ENCODE measurements at regions not wholly inside any gene's neighbourhood (a gene's known extent, or its start where the extent isn't known, plus 50 kb on each side); places are given as distances from the start of the nearest gene placed in this dataset.

DNA sequence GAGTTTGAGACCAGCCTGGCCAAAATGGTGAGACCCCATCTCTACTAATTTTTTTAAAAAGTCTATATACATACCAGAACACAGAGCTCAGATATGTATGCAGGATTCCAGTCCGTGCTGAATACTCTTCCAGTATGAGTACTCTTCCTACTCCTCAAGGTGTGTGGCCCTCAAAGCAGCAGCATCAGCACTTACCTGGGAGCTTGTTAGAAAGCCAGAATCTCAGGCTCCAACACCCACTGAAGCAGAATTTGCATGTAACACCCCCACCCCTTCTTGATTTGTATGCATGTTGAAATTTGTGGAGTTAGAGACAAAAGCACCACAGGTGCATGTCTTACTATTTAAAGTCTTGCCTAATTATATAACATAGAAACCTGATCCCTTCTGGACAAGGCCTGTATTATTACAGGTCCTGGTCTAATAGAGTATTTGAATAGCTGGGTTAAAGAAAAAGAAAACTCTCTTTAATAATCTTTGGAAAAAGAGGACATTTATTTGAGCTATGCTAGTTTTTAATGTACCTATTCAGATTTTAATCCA lies 50.3 kb upstream of the NFE2L2 start:
- H3K27ac Mint-ChIP-seq (ENCODE audit: unreplicated experiment): no peak overlapping the region
- intact Hi-C loops (cut with micrococcal nuclease; ENCODE audit: unreplicated experiment): no loop called here
- TF ChIP-seq, protein P1, sequence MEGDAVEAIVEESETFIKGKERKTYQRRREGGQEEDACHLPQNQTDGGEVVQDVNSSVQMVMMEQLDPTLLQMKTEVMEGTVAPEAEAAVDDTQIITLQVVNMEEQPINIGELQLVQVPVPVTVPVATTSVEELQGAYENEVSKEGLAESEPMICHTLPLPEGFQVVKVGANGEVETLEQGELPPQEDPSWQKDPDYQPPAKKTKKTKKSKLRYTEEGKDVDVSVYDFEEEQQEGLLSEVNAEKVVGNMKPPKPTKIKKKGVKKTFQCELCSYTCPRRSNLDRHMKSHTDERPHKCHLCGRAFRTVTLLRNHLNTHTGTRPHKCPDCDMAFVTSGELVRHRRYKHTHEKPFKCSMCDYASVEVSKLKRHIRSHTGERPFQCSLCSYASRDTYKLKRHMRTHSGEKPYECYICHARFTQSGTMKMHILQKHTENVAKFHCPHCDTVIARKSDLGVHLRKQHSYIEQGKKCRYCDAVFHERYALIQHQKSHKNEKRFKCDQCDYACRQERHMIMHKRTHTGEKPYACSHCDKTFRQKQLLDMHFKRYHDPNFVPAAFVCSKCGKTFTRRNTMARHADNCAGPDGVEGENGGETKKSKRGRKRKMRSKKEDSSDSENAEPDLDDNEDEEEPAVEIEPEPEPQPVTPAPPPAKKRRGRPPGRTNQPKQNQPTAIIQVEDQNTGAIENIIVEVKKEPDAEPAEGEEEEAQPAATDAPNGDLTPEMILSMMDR (IDR thresholded peaks at IDR 0.05; ENCODE audit: unreplicated experiment): no peak
- no peaks in the 10 kb centered on the region for H3K36me3 Mint-ChIP-seq (ENCODE audit: insufficient read depth, unreplicated experiment)
- H3K9me3 Mint-ChIP-seq (ENCODE audit: low read depth, unreplicated experiment): no peaks in the 10 kb centered on the region
- no TSS peak for BruUV-seq (replicated peaks)
- CTCF ChIA-PET: interaction anchor here (1.2 kb wide), 1 partner anchor 70 kb away, joined by 3 read pairs; no protein-coding TSS in a partner anchor
- H3K4me1 Mint-ChIP-seq (ENCODE audit: low read depth, unreplicated experiment): no peaks in the 10 kb centered on the region
- no peaks in the 10 kb centered on the region for H3K27me3 Mint-ChIP-seq (ENCODE audit: unreplicated experiment)
- no peak for DNase-seq
- no peak overlapping the region for H3K4me3 Mint-ChIP-seq (ENCODE audit: low read depth, unreplicated experiment)

- DNase-seq: no peak
- Mint-ChIP-seq H3K27me3 (ENCODE audit: unreplicated experiment) (no peaks in the 10 kb centered on the region), H3K4me1 (ENCODE audit: low read depth, unreplicated experiment) (no peaks in the 10 kb centered on the region), H3K36me3 (ENCODE audit: insufficient read depth, unreplicated experiment) (no peaks in the 10 kb centered on the region), H3K9me3 (ENCODE audit: low read depth, unreplicated experiment) (no peaks in the 10 kb centered on the region), H3K4me3 (ENCODE audit: low read depth, unreplicated experiment) (no peak overlapping the region), H3K27ac (ENCODE audit: unreplicated experiment) (no peak overlapping the region)
- no TSS peak for BruUV-seq (replicated peaks)
- TF ChIP-seq, protein P1 (IDR thresholded peaks at IDR 0.05; ENCODE audit: unreplicated experiment): no peak
- CTCF ChIA-PET: interaction anchor here (1.2 kb wide), 1 partner anchor 71 kb away, joined by 3 read pairs; no protein-coding TSS in a partner anchor
- intact Hi-C loops (cut with micrococcal nuclease; ENCODE audit: unreplicated experiment): no loop called here
Observed at GRCh38 chr2:177315364-177315763, 50.8 kb upstream of the NFE2L2 start.

- TF ChIP-seq, protein P1 (IDR thresholded peaks at IDR 0.05; ENCODE audit: unreplicated experiment): no peak
- CTCF ChIA-PET: no interaction called here
- H3K9me3 Mint-ChIP-seq (ENCODE audit: low read depth, unreplicated experiment): no peaks in the 10 kb centered on the region
- no peaks in the 10 kb centered on the region for H3K36me3 Mint-ChIP-seq (ENCODE audit: insufficient read depth, unreplicated experiment)
- no peak for DNase-seq
- BruUV-seq (replicated peaks): no TSS peak
- H3K27ac Mint-ChIP-seq (ENCODE audit: unreplicated experiment): no peak overlapping the region
- no peaks in the 10 kb centered on the region for H3K4me1 Mint-ChIP-seq (ENCODE audit: low read depth, unreplicated experiment)
- H3K27me3 Mint-ChIP-seq (ENCODE audit: unreplicated experiment): no peaks in the 10 kb centered on the region
- intact Hi-C loops (cut with micrococcal nuclease; ENCODE audit: unreplicated experiment): no loop called here
- H3K4me3 Mint-ChIP-seq (ENCODE audit: low read depth, unreplicated experiment): no peak overlapping the region
Observed at GRCh38 chr2:177316756-177317155, 52.2 kb upstream of the NFE2L2 start.

GRCh38 chr2:177317443-177317842 lies 52.9 kb upstream of the NFE2L2 start:
- no peak overlapping the region for H3K27ac Mint-ChIP-seq (ENCODE audit: unreplicated experiment)
- no peaks in the 10 kb centered on the region for H3K27me3 Mint-ChIP-seq (ENCODE audit: unreplicated experiment)
- H3K36me3 Mint-ChIP-seq (ENCODE audit: insufficient read depth, unreplicated experiment): no peaks in the 10 kb centered on the region
- CTCF ChIA-PET: no interaction called here
- H3K9me3 Mint-ChIP-seq (ENCODE audit: low read depth, unreplicated experiment): no peaks in the 10 kb centered on the region
- no peak for DNase-seq
- intact Hi-C loops (cut with micrococcal nuclease; ENCODE audit: unreplicated experiment): no loop called here
- H3K4me3 Mint-ChIP-seq (ENCODE audit: low read depth, unreplicated experiment): no peak overlapping the region
- TF ChIP-seq, protein P1 (IDR thresholded peaks at IDR 0.05; ENCODE audit: unreplicated experiment): no peak
- BruUV-seq (replicated peaks): no TSS peak
- H3K4me1 Mint-ChIP-seq (ENCODE audit: low read depth, unreplicated experiment): peaks cover under 1% of the 10 kb centered on the region
